ENCODE measurements at regions not wholly inside any gene's neighbourhood (a gene's known extent, or its start where the extent isn't known, plus 50 kb on each side); places are given as distances from the start of the nearest gene placed in this dataset.
"Not testable (repeated sequence)": the region's sequence is repeated elsewhere in the genome, so short reads cannot be mapped to it uniquely, and the experiment has no call there.

DNA sequence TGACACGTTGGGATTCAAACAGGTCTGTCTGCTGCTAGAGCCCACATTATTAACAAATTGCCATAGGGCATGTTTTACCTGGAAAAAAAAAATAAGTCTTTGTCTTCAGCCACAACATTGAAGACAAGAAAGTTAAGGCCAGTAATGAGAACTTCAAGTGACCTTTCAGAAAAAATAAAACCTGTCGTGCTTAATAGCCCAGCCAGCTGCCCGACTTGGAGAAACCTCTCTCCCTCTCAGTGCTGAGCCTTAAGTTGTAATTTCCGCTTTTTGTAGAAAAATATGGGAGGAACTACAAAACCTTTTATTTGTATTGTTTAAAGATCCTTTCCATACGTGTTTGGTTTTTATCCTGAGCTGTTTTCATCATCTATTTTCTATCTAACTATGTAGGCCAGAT is 454.3 kb upstream of the SLITRK6 start:
- H3K36me3 Mint-ChIP-seq; DNase-seq (ENCODE audit: extremely low spot score, unreplicated experiment); H3K27me3 Mint-ChIP-seq; H3K4me3 Mint-ChIP-seq; H3K27ac Mint-ChIP-seq; H3K4me1 Mint-ChIP-seq (ENCODE audit: unreplicated experiment); H3K9me3 Mint-ChIP-seq: not testable (repeated sequence)

DNA sequence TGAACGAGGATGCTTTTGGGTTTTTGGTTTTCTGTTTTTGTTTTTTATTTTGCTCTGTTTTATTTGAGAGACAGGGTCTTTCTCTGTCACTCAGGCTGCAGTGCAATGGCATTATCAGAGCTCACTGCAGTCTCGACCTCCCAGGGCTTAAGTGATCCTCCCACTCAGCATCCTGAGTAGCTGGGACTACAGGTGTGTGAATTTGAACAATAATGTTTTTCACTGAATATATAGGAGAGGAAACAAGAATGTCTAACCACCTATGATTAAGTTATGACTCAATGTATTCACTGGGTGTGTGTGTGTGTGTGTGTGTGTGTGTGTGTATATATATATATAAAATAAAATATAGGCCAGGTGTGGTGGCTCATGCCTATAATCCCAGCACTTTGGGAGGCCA is 456.6 kb upstream of the SLITRK6 start:
- not testable (repeated sequence) for H3K27me3 Mint-ChIP-seq; H3K4me3 Mint-ChIP-seq; H3K36me3 Mint-ChIP-seq; H3K27ac Mint-ChIP-seq; H3K9me3 Mint-ChIP-seq; H3K4me1 Mint-ChIP-seq (ENCODE audit: unreplicated experiment); DNase-seq (ENCODE audit: extremely low spot score, unreplicated experiment)

DNA sequence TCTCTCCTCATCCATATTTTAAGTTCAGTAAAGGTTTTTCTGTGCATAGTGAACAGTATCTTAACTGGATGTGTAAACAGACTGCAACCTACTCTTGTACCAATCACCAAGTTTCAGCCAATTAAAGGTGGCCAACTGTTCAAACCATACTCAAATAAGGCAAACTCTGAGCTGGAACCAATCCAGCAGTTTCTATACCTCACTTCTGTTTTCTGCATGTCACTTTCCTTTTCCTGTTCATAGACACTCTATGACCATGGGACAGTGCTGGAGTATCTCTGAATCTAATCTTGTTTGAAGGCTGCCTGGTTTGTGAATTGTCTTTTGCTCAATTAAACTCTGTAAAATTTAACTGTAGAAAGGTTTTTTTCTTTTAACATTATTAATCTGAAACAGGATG is 470.3 kb upstream of the SLITRK6 start:
- DNase-seq (ENCODE audit: extremely low spot score, unreplicated experiment): no peak
- no peak overlapping the region for H3K27ac Mint-ChIP-seq

DNA sequence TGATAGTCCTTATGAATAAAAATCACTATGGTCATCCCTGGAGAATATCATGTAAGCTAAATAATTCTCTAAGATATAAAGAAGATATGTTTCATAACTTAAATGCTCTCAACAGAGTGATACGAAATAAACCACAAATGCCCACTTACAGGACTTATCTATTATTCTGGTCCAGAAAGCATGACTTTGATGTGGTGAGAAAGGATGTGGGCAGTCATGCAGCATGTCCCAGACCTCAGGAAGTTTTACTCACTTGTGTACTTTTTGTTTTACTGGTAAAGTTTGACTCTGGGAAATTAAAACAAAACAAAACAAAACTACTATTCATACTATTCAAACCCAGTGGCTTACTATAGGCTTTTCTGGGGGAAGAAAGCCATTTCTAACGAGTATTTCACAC is 483.2 kb upstream of the SLITRK6 start:
- TF ChIP-seq, protein P1, sequence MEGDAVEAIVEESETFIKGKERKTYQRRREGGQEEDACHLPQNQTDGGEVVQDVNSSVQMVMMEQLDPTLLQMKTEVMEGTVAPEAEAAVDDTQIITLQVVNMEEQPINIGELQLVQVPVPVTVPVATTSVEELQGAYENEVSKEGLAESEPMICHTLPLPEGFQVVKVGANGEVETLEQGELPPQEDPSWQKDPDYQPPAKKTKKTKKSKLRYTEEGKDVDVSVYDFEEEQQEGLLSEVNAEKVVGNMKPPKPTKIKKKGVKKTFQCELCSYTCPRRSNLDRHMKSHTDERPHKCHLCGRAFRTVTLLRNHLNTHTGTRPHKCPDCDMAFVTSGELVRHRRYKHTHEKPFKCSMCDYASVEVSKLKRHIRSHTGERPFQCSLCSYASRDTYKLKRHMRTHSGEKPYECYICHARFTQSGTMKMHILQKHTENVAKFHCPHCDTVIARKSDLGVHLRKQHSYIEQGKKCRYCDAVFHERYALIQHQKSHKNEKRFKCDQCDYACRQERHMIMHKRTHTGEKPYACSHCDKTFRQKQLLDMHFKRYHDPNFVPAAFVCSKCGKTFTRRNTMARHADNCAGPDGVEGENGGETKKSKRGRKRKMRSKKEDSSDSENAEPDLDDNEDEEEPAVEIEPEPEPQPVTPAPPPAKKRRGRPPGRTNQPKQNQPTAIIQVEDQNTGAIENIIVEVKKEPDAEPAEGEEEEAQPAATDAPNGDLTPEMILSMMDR (conservative IDR thresholded peaks at IDR 0.05): no peak
- no peak for DNase-seq (ENCODE audit: extremely low spot score, unreplicated experiment)
- H3K36me3 Mint-ChIP-seq: no peaks in the 10 kb centered on the region
- H3K4me1 Mint-ChIP-seq (ENCODE audit: unreplicated experiment): no peaks in the 10 kb centered on the region
- no peaks in the 10 kb centered on the region for H3K9me3 Mint-ChIP-seq
- H3K27me3 Mint-ChIP-seq: no peaks in the 10 kb centered on the region
- H3K4me3 Mint-ChIP-seq: no peak overlapping the region
- H3K27ac Mint-ChIP-seq: no peak overlapping the region

More for the DNA sequence above, 470.3 kb upstream of the SLITRK6 start:
- Mint-ChIP-seq H3K9me3 (no peaks in the 10 kb centered on the region), H3K27me3 (no peaks in the 10 kb centered on the region), H3K36me3 (no peaks in the 10 kb centered on the region), H3K4me3 (no peak overlapping the region), H3K4me1 (ENCODE audit: unreplicated experiment) (no peaks in the 10 kb centered on the region)
- TF ChIP-seq, protein P1 (conservative IDR thresholded peaks at IDR 0.05): no peak

DNA sequence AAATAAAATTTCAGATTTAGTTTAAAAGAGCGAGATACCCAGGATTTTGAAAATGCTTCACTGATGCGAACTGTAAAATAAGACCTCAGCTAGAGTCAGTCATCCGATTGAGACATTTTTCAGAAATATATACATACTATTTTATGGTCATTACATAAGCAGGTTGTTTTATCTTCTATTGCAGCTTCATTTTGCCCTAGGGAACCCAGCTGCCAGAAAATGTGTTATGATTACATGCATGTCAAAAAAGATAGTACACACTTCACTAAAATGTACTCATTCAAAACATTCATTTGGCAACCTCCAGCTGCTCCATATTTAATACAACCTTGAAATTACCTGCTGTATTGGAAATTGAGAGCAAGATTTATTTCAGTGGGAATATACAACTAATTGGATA is 483.8 kb upstream of the SLITRK6 start:
- no peaks in the 10 kb centered on the region for H3K4me1 Mint-ChIP-seq (ENCODE audit: unreplicated experiment)
- TF ChIP-seq, protein P1 (conservative IDR thresholded peaks at IDR 0.05): no peak
- no peaks in the 10 kb centered on the region for H3K9me3 Mint-ChIP-seq
- H3K27ac Mint-ChIP-seq: no peak overlapping the region
- no peak overlapping the region for H3K4me3 Mint-ChIP-seq
- DNase-seq (ENCODE audit: extremely low spot score, unreplicated experiment): no peak
- H3K36me3 Mint-ChIP-seq: no peaks in the 10 kb centered on the region
- H3K27me3 Mint-ChIP-seq: no peaks in the 10 kb centered on the region

DNA sequence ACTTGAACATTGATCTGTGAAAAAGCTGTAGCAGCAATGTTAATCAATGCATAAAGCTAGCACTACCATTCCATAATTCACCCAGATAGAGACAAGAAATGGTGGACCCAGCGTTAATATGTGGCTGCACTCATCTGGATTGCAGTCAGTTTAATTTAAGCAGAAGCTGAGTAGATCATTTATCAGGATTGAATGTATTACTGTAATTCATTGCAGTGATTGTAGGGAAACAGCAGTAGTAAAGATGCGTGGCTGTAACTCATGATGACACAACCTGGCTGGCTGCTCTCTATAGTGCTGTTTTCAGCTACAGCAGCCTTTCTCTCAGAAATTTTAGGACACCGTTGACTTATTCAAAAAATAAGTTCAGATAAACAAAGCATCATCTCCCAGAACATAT is 499.5 kb upstream of the SLITRK6 start:
- H3K27me3 Mint-ChIP-seq: no peaks in the 10 kb centered on the region
- no peaks in the 10 kb centered on the region for H3K36me3 Mint-ChIP-seq
- H3K27ac Mint-ChIP-seq: no peak overlapping the region
- H3K9me3 Mint-ChIP-seq: no peaks in the 10 kb centered on the region
- TF ChIP-seq, protein P1 (conservative IDR thresholded peaks at IDR 0.05): no peak
- no peak for DNase-seq (ENCODE audit: extremely low spot score, unreplicated experiment)
- no peaks in the 10 kb centered on the region for H3K4me1 Mint-ChIP-seq (ENCODE audit: unreplicated experiment)
- no peak overlapping the region for H3K4me3 Mint-ChIP-seq

DNA sequence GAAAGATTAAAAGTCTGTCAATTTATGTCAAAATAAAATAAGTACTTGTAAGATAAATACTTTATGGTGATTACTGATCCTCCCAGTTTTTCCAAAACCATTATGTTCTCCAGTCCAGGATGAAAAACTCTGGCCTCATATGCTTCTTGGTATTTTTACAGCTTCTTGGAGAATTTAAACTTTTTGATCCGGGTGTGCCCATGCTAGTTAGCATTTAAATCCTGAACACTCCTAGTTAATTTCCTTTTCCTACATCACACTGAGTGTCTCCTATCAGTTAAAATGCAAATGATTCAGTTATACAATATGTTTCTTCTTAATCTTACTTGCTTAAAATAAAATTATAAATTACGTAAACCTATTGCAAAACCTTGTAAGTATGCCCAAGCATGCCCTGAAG is 499.9 kb upstream of the SLITRK6 start:
- Mint-ChIP-seq H3K9me3 (no peaks in the 10 kb centered on the region), H3K27ac (no peak overlapping the region), H3K4me3 (no peak overlapping the region), H3K36me3 (no peaks in the 10 kb centered on the region), H3K27me3 (no peaks in the 10 kb centered on the region), H3K4me1 (ENCODE audit: unreplicated experiment) (no peaks in the 10 kb centered on the region)
- TF ChIP-seq, protein P1 (conservative IDR thresholded peaks at IDR 0.05): no peak
- no peak for DNase-seq (ENCODE audit: extremely low spot score, unreplicated experiment)

All from type B pancreatic cell (in vitro differentiated cells).